PC-9 (cell line): ENCODE measurements at regions not wholly inside any gene's neighbourhood (a gene's known extent, or its start where the extent isn't known, plus 50 kb on each side); places are given as distances from the start of the nearest gene placed in this dataset.

ENCODE experiments used
- BruUV-seq: library from RNA; stranded (reverse); fragments of 400-500 nt; replicated peaks from 2 replicates; lab custom pipeline; 2021; lab: Mats Ljungman, UMichigan
- CTCF ChIA-PET: fragments of 300-600 bp; sonication (Branson Sonifier 250); formaldehyde crosslinking; loops from one replicate; lab custom pipeline; 2022; ENCODE audit warnings: antibody characterized with exemption; lab: Charles Lee
- POLR2A ChIA-PET: fragments of 300-600 bp; sonication (Branson Sonifier 250); formaldehyde crosslinking; loops from one replicate; lab custom pipeline; 2022; ENCODE audit warnings: antibody characterized with exemption; ENCODE audit not compliant: unreplicated experiment; lab: Charles Lee
- DNase-seq, 2 experiments: peaks; one replicate each; pipeline versions ENCODE4 v3.0.0 to v3.0.0-alpha.2; 2015 to 2022; ENCODE audit warnings: mixed read lengths in 1 of 2
- H2AFZ ChIP-seq: fragments of 200-600 bp; sonication (generic); 2 replicates; pipeline ENCODE4 v1.8.1; 2017; ENCODE audit warnings: antibody characterized with exemption
- H3F3A ChIP-seq: fragments of 200-600 bp; sonication (generic); 2 replicates; pipeline ENCODE4 v1.8.1; 2017; ENCODE audit warnings: antibody characterized with exemption, mild to moderate bottlenecking, low read depth; ENCODE audit not compliant: insufficient read depth
- H3K27ac ChIP-seq: fragments of 200-600 bp; sonication (generic); 2 replicates; pipeline ENCODE4 v1.6.1; 2016; ENCODE audit warnings: mixed run types
- H3K27me3 ChIP-seq: fragments of 200-600 bp; sonication (generic); 2 replicates; pipeline ENCODE4 v1.6.1; 2016; ENCODE audit warnings: low read depth, mixed run types; ENCODE audit not compliant: insufficient read depth
- H3K36me3 ChIP-seq: fragments of 200-600 bp; sonication (generic); 2 replicates; pipeline ENCODE4 v1.6.1; 2016; ENCODE audit warnings: low read depth, mixed run types
- H3K4me1 ChIP-seq: fragments of 200-600 bp; sonication (generic); replicated peaks from 2 replicates; pipeline ENCODE4 v1.6.1; 2016; ENCODE audit warnings: mixed run types; ENCODE audit not compliant: insufficient read depth
- H3K4me2 ChIP-seq: fragments of 200-600 bp; sonication (generic); 2 replicates; pipeline ENCODE4 v1.6.1; 2017; ENCODE audit warnings: mixed run types
- H3K4me3 ChIP-seq: fragments of 200-600 bp; sonication (generic); 2 replicates; pipeline ENCODE4 v1.6.1; 2016; ENCODE audit warnings: mixed run types
- H3K79me2 ChIP-seq: fragments of 200-600 bp; sonication (generic); 2 replicates; pipeline ENCODE4 v1.6.1; 2017; ENCODE audit warnings: low read depth, mixed run types
- H3K9me2 ChIP-seq: fragments of 200-600 bp; sonication (generic); 2 replicates; pipeline ENCODE4 v1.8.1; 2017; ENCODE audit warnings: mild to moderate bottlenecking; ENCODE audit not compliant: insufficient read depth
- H3K9me3 ChIP-seq: fragments of 200-600 bp; sonication (generic); 2 replicates; pipeline ENCODE4 v1.8.1; 2016; ENCODE audit warnings: low read depth; ENCODE audit not compliant: insufficient read depth
- H4K20me1 ChIP-seq: fragments of 200-600 bp; sonication (generic); 2 replicates; pipeline ENCODE4 v1.8.1; 2017; ENCODE audit not compliant: insufficient read depth
- EZH2 ChIP-seq: fragments of 200-600 bp; sonication (generic); IDR thresholded peaks from 2 replicates; pipeline ENCODE4 v1.8.0; 2017; ENCODE audit warnings: antibody characterized with exemption, low read depth
- intact Hi-C: fragments of 100-400 bp; cut with micrococcal nuclease; formaldehyde crosslinking; loops from one replicate; pipeline ENCODE4 v1.10.0; 2022; ENCODE audit not compliant: unreplicated experiment
- TF ChIP-seq, protein P1 (sequence below): fragments of 200-600 bp; sonication (generic); conservative IDR thresholded peaks from 2 replicates; pipeline ENCODE4 v1.6.1; 2017; ENCODE audit warnings: mixed run types, antibody characterized with exemption, mild to moderate bottlenecking, moderate library complexity

DNA sequence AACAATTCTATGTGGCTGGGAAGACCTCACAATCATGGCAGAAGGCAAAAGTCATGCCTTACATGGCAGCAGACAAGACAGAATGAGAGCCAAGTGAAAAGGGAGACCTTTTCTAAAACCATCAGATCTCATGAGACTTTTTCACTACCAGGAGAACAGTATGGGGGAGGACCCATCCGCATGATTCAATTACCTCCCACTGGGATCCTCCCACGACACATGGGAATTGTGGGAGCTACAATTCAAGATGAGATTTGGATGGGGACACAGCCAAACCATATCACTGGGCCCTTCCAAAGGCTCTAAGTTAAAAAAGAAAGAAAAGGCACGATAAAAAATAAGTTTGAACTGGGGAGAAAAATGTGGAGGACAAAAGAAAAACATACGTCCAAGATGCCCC is 406.9 kb upstream of the CDH4 start:
- no peaks in the 10 kb centered on the region for H3K36me3 ChIP-seq
- no peaks in the 10 kb centered on the region for H3K9me2 ChIP-seq
- H3K4me1 ChIP-seq: no peaks in the 10 kb centered on the region
- H3K79me2 ChIP-seq: no peaks in the 10 kb centered on the region
- POLR2A ChIA-PET: no interaction called here
- H3K4me2 ChIP-seq: no peak overlapping the region
- intact Hi-C loops: no loop called here
- no TSS peak for BruUV-seq
- H3F3A ChIP-seq: no peaks in the 10 kb centered on the region
- no peaks in the 10 kb centered on the region for H4K20me1 ChIP-seq
- TF ChIP-seq, protein P1, sequence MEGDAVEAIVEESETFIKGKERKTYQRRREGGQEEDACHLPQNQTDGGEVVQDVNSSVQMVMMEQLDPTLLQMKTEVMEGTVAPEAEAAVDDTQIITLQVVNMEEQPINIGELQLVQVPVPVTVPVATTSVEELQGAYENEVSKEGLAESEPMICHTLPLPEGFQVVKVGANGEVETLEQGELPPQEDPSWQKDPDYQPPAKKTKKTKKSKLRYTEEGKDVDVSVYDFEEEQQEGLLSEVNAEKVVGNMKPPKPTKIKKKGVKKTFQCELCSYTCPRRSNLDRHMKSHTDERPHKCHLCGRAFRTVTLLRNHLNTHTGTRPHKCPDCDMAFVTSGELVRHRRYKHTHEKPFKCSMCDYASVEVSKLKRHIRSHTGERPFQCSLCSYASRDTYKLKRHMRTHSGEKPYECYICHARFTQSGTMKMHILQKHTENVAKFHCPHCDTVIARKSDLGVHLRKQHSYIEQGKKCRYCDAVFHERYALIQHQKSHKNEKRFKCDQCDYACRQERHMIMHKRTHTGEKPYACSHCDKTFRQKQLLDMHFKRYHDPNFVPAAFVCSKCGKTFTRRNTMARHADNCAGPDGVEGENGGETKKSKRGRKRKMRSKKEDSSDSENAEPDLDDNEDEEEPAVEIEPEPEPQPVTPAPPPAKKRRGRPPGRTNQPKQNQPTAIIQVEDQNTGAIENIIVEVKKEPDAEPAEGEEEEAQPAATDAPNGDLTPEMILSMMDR: no peak
- no peak for TF ChIP-seq EZH2
- H3K27me3 ChIP-seq: peaks cover 75% of the 10 kb centered on the region
- H2AFZ ChIP-seq: no peak overlapping the region
- no peak for DNase-seq
- H3K27ac ChIP-seq: no peak overlapping the region
- CTCF ChIA-PET: no interaction called here
- no peaks in the 10 kb centered on the region; the same call in 1 of the 2 replicates for H3K9me3 ChIP-seq
- no peak overlapping the region for H3K4me3 ChIP-seq

DNA sequence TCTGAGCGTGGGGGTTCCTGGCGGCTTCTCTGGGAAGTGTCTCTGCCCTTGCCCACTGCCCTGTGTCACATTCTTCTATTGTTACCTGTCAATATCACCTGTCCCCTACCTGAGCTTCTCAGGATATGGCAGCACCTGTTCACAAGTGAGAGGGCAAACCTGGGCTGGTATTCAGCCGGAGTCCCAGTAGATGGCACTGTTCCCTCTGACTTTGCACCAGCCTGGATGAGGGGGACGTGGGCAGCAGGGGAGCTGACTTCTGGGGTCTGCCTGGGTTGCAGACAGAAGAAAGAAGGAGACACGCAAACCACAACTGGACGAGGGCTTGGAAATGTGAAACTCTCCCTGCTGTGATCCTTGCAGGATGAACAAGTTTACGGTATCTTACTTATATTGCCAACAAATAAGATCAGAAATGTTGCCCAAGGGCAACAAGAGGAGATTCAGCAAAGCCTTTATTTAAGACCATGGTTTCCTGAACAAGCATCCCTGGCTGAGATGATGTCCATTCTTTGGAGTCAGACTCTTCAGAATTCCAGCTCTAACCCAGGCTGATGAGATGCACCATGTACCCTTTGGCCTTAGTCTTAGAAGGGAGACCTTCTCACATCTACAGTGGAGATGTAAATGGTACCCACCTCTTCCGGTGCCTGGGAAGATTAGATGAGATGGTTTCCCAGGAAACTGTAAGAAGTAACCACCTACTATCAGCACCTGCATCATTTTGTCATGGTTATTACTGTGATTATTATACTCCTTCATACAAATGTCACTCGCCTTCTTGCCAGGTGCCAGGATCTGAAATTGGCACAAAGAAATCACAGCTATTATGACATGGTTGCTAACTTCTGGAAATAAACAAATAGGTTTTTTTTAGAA is 400.0 kb upstream of the CDH4 start:
- Histone ChIP-seq H4K20me1 (no peaks in the 10 kb centered on the region), H3K4me3 (no peak overlapping the region), H3K9me2 (no peaks in the 10 kb centered on the region), H3F3A (no peaks in the 10 kb centered on the region), H3K27me3 (peaks cover 34% of the 10 kb centered on the region), H3K9me3 (no peaks in the 10 kb centered on the region), H2AFZ (no peak overlapping the region), H3K36me3 (no peaks in the 10 kb centered on the region), H3K4me1 (no peaks in the 10 kb centered on the region), H3K4me2 (no peak overlapping the region), H3K27ac (no peak overlapping the region), H3K79me2 (no peaks in the 10 kb centered on the region)
- intact Hi-C loops: no loop called here
- TF ChIP-seq, protein P1: peak; percentile 68
- no peak for TF ChIP-seq EZH2
- peak in 1 of 2 experiments; percentile 34 for DNase-seq
- ChIA-PET POLR2A (no interaction called here), CTCF (interaction anchor here (0.6 kb wide), 1 partner anchor 250 kb away, joined by 3 read pairs; no protein-coding TSS in a partner anchor)
- no TSS peak for BruUV-seq

DNA sequence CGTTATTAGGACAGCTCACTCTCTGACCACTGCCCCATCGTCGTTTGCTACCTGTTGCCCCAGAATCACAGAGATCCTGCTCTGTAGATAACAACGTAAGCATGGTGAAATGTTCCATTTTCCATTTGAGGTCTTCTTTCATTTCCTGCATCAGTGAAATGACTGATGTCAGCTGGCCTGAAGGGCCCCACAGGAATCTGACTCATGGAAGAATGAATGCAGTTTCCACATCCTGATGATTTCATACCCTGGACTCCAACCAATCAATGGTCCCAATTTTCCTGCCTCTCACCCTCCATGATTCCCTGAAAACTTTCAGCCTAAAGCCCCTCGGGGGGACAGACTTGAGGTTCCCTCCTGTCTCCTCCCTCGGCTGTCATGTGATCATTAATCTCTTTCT is 394.4 kb upstream of the CDH4 start:
- Histone ChIP-seq H2AFZ (no peak overlapping the region), H3K4me2 (no peak overlapping the region), H4K20me1 (no peaks in the 10 kb centered on the region; the same call in 1 of the 2 replicates), H3F3A (no peaks in the 10 kb centered on the region), H3K4me1 (no peaks in the 10 kb centered on the region), H3K79me2 (no peaks in the 10 kb centered on the region), H3K9me2 (no peaks in the 10 kb centered on the region; the same call in 1 of the 2 replicates), H3K27ac (no peak overlapping the region), H3K36me3 (no peaks in the 10 kb centered on the region), H3K4me3 (no peak overlapping the region), H3K27me3 (0 out of 2 replicates have a peak, but pooled peaks cover 4% of the 10 kb centered on the region), H3K9me3 (no peaks in the 10 kb centered on the region)
- ChIA-PET POLR2A (no interaction called here), CTCF (no interaction called here)
- intact Hi-C loops: no loop called here
- no TSS peak for BruUV-seq
- DNase-seq: no peak
- no peak for TF ChIP-seq EZH2
- TF ChIP-seq, protein P1: no peak
